H1 (cell line): ENCODE measurements at regions not wholly inside any gene's neighbourhood (a gene's known extent, or its start where the extent isn't known, plus 50 kb on each side); places are given as distances from the start of the nearest gene placed in this dataset.

Experiments
- ATF3 ChIP-seq: IDR thresholded peaks from 2 replicates; pipeline ENCODE4 v1.6.1; 2011; ENCODE audit warnings: low read depth, mild to moderate bottlenecking, low read length; ENCODE audit not compliant: insufficient read depth
- CEBPB ChIP-seq: IDR thresholded peaks from 2 replicates; pipeline ENCODE4 v1.6.1; 2012; ENCODE audit warnings: low read depth, low read length
- CTCF ChIP-seq, 3 experiments: IDR thresholded peaks; 1 replicate in 2 of 3; 2 replicates in 1 of 3; pipeline versions ENCODE4 v1.5.1 to v1.6.1; 2011; ENCODE audit warnings: low read length in 3 of 3, mild to moderate bottlenecking in 3 of 3, inconsistent platforms in 2 of 3, low read depth in 1 of 3, moderate library complexity in 1 of 3; ENCODE audit not compliant: insufficient read depth in 1 of 3; ENCODE audit errors: control extremely low read depth in 1 of 3
- GABPA ChIP-seq: IDR thresholded peaks from 2 replicates; pipeline ENCODE4 v1.6.1; 2011; ENCODE audit warnings: mild to moderate bottlenecking, low read length, moderate library complexity, borderline replicate concordance; ENCODE audit not compliant: insufficient read depth
- POLR2A ChIP-seq, 2 experiments: IDR thresholded peaks; 1 replicate in 1 of 2; 2 replicates in 1 of 2; pipeline ENCODE4 v1.6.1; 2011; ENCODE audit warnings: low read depth in 2 of 2, low read length in 2 of 2, mild to moderate bottlenecking in 2 of 2; ENCODE audit errors: control extremely low read depth in 1 of 2
- RAD21 ChIP-seq, 2 experiments: IDR thresholded peaks in 1 of 2; conservative IDR thresholded peaks in 1 of 2; 2 replicates each; pipeline ENCODE4 v1.6.1; 2011; ENCODE audit warnings: low read depth in 2 of 2, low read length in 2 of 2, improper control_type of control experiment in 1 of 2, inconsistent platforms in 1 of 2, mild to moderate bottlenecking in 1 of 2, moderate library complexity in 1 of 2
- RNF2 ChIP-seq: fragments of 200-900, 300-1000 bp; sonication (generic); IDR thresholded peaks from 2 replicates; pipeline ENCODE4 v1.7.1; 2016; ENCODE audit warnings: borderline replicate concordance, low read depth, mild to moderate bottlenecking, antibody characterized with exemption, low read length; ENCODE audit not compliant: poor library complexity, severe bottlenecking; ENCODE audit errors: missing control alignments
- ZNF274 ChIP-seq: IDR thresholded peaks from 2 replicates; pipeline ENCODE4 v1.7.0; 2012; ENCODE audit warnings: low read length, borderline replicate concordance; ENCODE audit errors: extremely low read depth

- TF ChIP-seq CEBPB: no peak
- TF ChIP-seq RAD21 (IDR thresholded peaks at IDR 0.05 in 1 of 2, conservative IDR thresholded peaks at IDR 0.05 in 1 of 2; ENCODE audit: low read depth in 2 of 2, low read length in 2 of 2): no peak
- no peak for TF ChIP-seq POLR2A (IDR thresholded peaks at IDR 0.05; ENCODE audit: control extremely low read depth in 1 of 2, low read depth in 2 of 2, low read length in 2 of 2)
- TF ChIP-seq RNF2: no peak
- no peak for TF ChIP-seq CTCF (IDR thresholded peaks at IDR 0.05; ENCODE audit: control extremely low read depth in 1 of 3, insufficient read depth in 1 of 3, low read depth in 1 of 3, low read length in 3 of 3)
- TF ChIP-seq GABPA: no peak
- no peak for TF ChIP-seq ZNF274
- TF ChIP-seq ATF3: no peak
Measured at GRCh38 chr9:23556459-23556858, 269.6 kb downstream of the ELAVL2 start.
